ENCODE measurements at regions not wholly inside any gene's neighbourhood (a gene's known extent, or its start where the extent isn't known, plus 50 kb on each side); places are given as distances from the start of the nearest gene placed in this dataset.

- no peak for DNase-seq
Measured at GRCh38 chr18:24995056-24995455, 356.9 kb downstream of the ZNF521 start.

- no peak for DNase-seq
Measured at GRCh38 chr18:24995755-24996154, 356.2 kb downstream of the ZNF521 start.

GRCh38 chr18:24999650-25000267 is 352.2 kb downstream of the ZNF521 start:
- no peak for DNase-seq

GRCh38 chr18:25001803-25002202 is 350.2 kb downstream of the ZNF521 start:
- no peak for DNase-seq

- DNase-seq, result peak; percentile 9
Measured at GRCh38 chr18:25005541-25006403, 346.2 kb downstream of the ZNF521 start.

- no peak for DNase-seq
Measured at GRCh38 chr18:25010623-25011374, 341.2 kb downstream of the ZNF521 start.

Data from NCI-H1694 treated with DMSO at 0.1 percent for 48 hours (cell line).